H9 (cell line): ENCODE measurements at regions not wholly inside any gene's neighbourhood (a gene's known extent, or its start where the extent isn't known, plus 50 kb on each side); places are given as distances from the start of the nearest gene placed in this dataset.

Source experiments
- DNase-seq: peaks from one replicate; pipeline ENCODE4 v3.0.0-alpha.2; 2017
- H2AFZ ChIP-seq: one replicate; pipeline ENCODE4 v1.6.1; 2013; ENCODE audit warnings: mild to moderate bottlenecking, low read length, control low read depth, moderate library complexity
- H2AK5ac ChIP-seq: 2 replicates; pipeline ENCODE4 v1.6.1; 2013; ENCODE audit warnings: low read length, control low read depth, mixed read lengths; ENCODE audit not compliant: insufficient read length
- H2BK120ac ChIP-seq: one replicate; pipeline ENCODE4 v1.6.1; 2013; ENCODE audit warnings: low read depth, mild to moderate bottlenecking, low read length, control low read depth, inconsistent platforms; ENCODE audit not compliant: poor library complexity, severe bottlenecking
- H2BK12ac ChIP-seq: 2 replicates; pipeline ENCODE4 v1.6.1; 2013; ENCODE audit warnings: low read length, control low read depth, mixed read lengths, low read depth; ENCODE audit not compliant: insufficient read length
- H2BK15ac ChIP-seq: 2 replicates; pipeline ENCODE4 v1.6.1; 2013; ENCODE audit warnings: low read depth, low read length, control low read depth
- H2BK20ac ChIP-seq: one replicate; pipeline ENCODE4 v1.6.1; 2013; ENCODE audit warnings: low read depth, mild to moderate bottlenecking, low read length, control low read depth, inconsistent platforms; ENCODE audit not compliant: poor library complexity, severe bottlenecking
- H2BK5ac ChIP-seq: 2 replicates; pipeline ENCODE4 v1.6.1; 2013; ENCODE audit warnings: low read length, control low read depth, mixed read lengths; ENCODE audit not compliant: insufficient read length
- H3K14ac ChIP-seq: 2 replicates; pipeline ENCODE4 v1.6.1; 2013; ENCODE audit warnings: low read length, control low read depth; ENCODE audit not compliant: insufficient read depth
- H3K18ac ChIP-seq: 2 replicates; pipeline ENCODE4 v1.6.1; 2013; ENCODE audit warnings: low read depth, mild to moderate bottlenecking, mixed read lengths, low read length, control low read depth; ENCODE audit not compliant: insufficient read length
- H3K23ac ChIP-seq: 2 replicates; pipeline ENCODE4 v1.6.1; 2013; ENCODE audit warnings: low read length, control low read depth, mixed read lengths, low read depth; ENCODE audit not compliant: insufficient read length
- H3K23me2 ChIP-seq: 2 replicates; pipeline ENCODE4 v1.6.1; 2013; ENCODE audit warnings: low read depth, mild to moderate bottlenecking, mixed read lengths, low read length, control low read depth; ENCODE audit not compliant: insufficient read length, poor library complexity, severe bottlenecking
- H3K27ac ChIP-seq: 2 replicates; pipeline ENCODE4 v1.5.1; 2013; ENCODE audit warnings: low read length, control low read depth, mixed read lengths, low read depth; ENCODE audit not compliant: insufficient read length
- H3K27me3 ChIP-seq: 2 replicates; pipeline ENCODE4 v1.6.1; 2013; ENCODE audit warnings: low read length, control low read depth, inconsistent platforms; ENCODE audit not compliant: insufficient read depth
- H3K4ac ChIP-seq: 2 replicates; pipeline ENCODE4 v1.6.1; 2013; ENCODE audit warnings: low read depth, mild to moderate bottlenecking, control low read depth, inconsistent platforms, low read length, moderate library complexity
- H3K4me1 ChIP-seq: 2 replicates; pipeline ENCODE4 v1.6.1; 2013; ENCODE audit warnings: low read length, control low read depth, inconsistent platforms; ENCODE audit not compliant: insufficient read depth
- H3K4me2 ChIP-seq: 2 replicates; pipeline ENCODE4 v1.6.1; 2013; ENCODE audit warnings: low read length, control low read depth, mixed read lengths; ENCODE audit not compliant: insufficient read length, insufficient read depth
- H3K56ac ChIP-seq: 2 replicates; pipeline ENCODE4 v1.6.1; 2013; ENCODE audit warnings: low read depth, mild to moderate bottlenecking, mixed read lengths, low read length, control low read depth; ENCODE audit not compliant: insufficient read length
- H3K79me1 ChIP-seq: 2 replicates; pipeline ENCODE4 v1.6.1; 2013; ENCODE audit warnings: low read depth, mild to moderate bottlenecking, moderate library complexity, low read length, control low read depth, inconsistent platforms; ENCODE audit not compliant: insufficient read depth, poor library complexity, severe bottlenecking
- H3K79me2 ChIP-seq: 2 replicates; pipeline ENCODE4 v1.6.1; 2013; ENCODE audit warnings: low read length, control low read depth, inconsistent platforms; ENCODE audit not compliant: insufficient read depth
- H3K9ac ChIP-seq: 2 replicates; pipeline ENCODE4 v1.6.1; 2013; ENCODE audit warnings: low read length, control low read depth, mixed read lengths; ENCODE audit not compliant: insufficient read length; ENCODE audit errors: extremely low read depth
- H3K9me3 ChIP-seq: one replicate; pipeline ENCODE4 v1.6.1; 2013; ENCODE audit warnings: low read depth, low read length, inconsistent platforms; ENCODE audit not compliant: control insufficient read depth
- H3T11ph ChIP-seq: one replicate; pipeline ENCODE4 v1.6.1; 2013; ENCODE audit warnings: mild to moderate bottlenecking, low read length, control low read depth, inconsistent platforms
- H4K20me1 ChIP-seq: one replicate; pipeline ENCODE4 v1.6.1; 2013; ENCODE audit not compliant: control insufficient read depth, insufficient read length, insufficient read depth
- H4K5ac ChIP-seq: 2 replicates; pipeline ENCODE4 v1.6.1; 2013; ENCODE audit warnings: low read depth, mild to moderate bottlenecking, mixed read lengths, low read length, control low read depth; ENCODE audit not compliant: insufficient read length
- H4K8ac ChIP-seq: replicated peaks from 2 replicates; pipeline ENCODE4 v1.6.1; 2013; ENCODE audit warnings: low read length, control low read depth, mixed read lengths, low read depth; ENCODE audit not compliant: insufficient read length
- H4K91ac ChIP-seq: 2 replicates; pipeline ENCODE4 v1.6.1; 2013; ENCODE audit warnings: low read depth, mild to moderate bottlenecking, moderate library complexity, mixed read lengths, low read length, control low read depth; ENCODE audit not compliant: insufficient read length
- H3K27ac Mint-ChIP-seq, 3 experiments: 2 replicates in 2 of 3; 3 replicates in 1 of 3; pipeline ENCODE4 v1.8.0; 2020 to 2021; ENCODE audit warnings: mixed read lengths in 3 of 3, mild to moderate bottlenecking in 1 of 3, moderate library complexity in 1 of 3
- H3K27me3 Mint-ChIP-seq: 2 replicates; pipeline ENCODE4 v1.8.0; 2021; ENCODE audit warnings: low read depth, mild to moderate bottlenecking, moderate library complexity, mixed read lengths
- H3K36me3 Mint-ChIP-seq, 3 experiments: 2 replicates in 2 of 3; 3 replicates in 1 of 3; pipeline ENCODE4 v1.8.0; 2020 to 2021; ENCODE audit warnings: low read depth in 3 of 3, mixed read lengths in 3 of 3; ENCODE audit not compliant: insufficient read depth in 1 of 3
- H3K4me1 Mint-ChIP-seq, 2 experiments: 2 replicates each; pipeline ENCODE4 v1.8.0; 2020; ENCODE audit warnings: mixed read lengths in 2 of 2
- H3K4me3 Mint-ChIP-seq, 2 experiments: 2 replicates in 1 of 2; 3 replicates in 1 of 2; pipeline ENCODE4 v1.8.0; 2020 to 2021; ENCODE audit warnings: mild to moderate bottlenecking in 2 of 2, mixed read lengths in 2 of 2, moderate library complexity in 1 of 2
- H3K9me3 Mint-ChIP-seq, 2 experiments: 2 replicates in 1 of 2; 3 replicates in 1 of 2; pipeline ENCODE4 v1.8.0; 2020; ENCODE audit warnings: mild to moderate bottlenecking in 2 of 2, mixed read lengths in 2 of 2, moderate library complexity in 1 of 2
- CTCF ChIP-seq: fragments of 200-600 bp; sonication (generic); conservative IDR thresholded peaks from 3 replicates; pipeline ENCODE4 v1.8.0; 2021; ENCODE audit warnings: antibody characterized with exemption, mild to moderate bottlenecking
- WGBS: extraction: QIAGEN DNeasy Blood & Tissue Kit; methylation state at CpG from one replicate; pipeline ENCODE4 v1.1.7; 2013; ENCODE audit warnings: missing lambda C conversion rate, low lambda C conversion rate, mixed read lengths; ENCODE audit not compliant: insufficient read length; ENCODE audit errors: extremely low coverage; 5-methylcytosine and 5-hydroxymethylcytosine counted together

- DNase-seq = no peak
- H2BK20ac ChIP-seq = no peak overlapping the region
- Mint-ChIP-seq H3K36me3 (no peaks in the 10 kb centered on the region), H3K27me3 (no peaks in the 10 kb centered on the region), H3K4me3 (no peak overlapping the region), H3K9me3 (no peaks in the 10 kb centered on the region), H3K27ac (no peak overlapping the region), H3K4me1 (no peaks in the 10 kb centered on the region)
- no peak overlapping the region for H3K9ac ChIP-seq
- H3K14ac ChIP-seq = no peak overlapping the region
- H2AFZ ChIP-seq = no peak overlapping the region
- no peak overlapping the region for H3K23ac ChIP-seq
- H4K5ac ChIP-seq = no peak overlapping the region
- no peak overlapping the region for H3T11ph ChIP-seq
- no peak overlapping the region for H3K56ac ChIP-seq
- no peak overlapping the region for H2BK5ac ChIP-seq
- no peak overlapping the region for H4K8ac ChIP-seq
- TF ChIP-seq CTCF = no peak
- no peaks in the 10 kb centered on the region for H3K4me1 ChIP-seq
- H4K20me1 ChIP-seq = no peaks in the 10 kb centered on the region
- H4K91ac ChIP-seq = no peak overlapping the region
- H3K4ac ChIP-seq = no peak overlapping the region
- H3K23me2 ChIP-seq = no peaks in the 10 kb centered on the region
- H3K79me2 ChIP-seq = no peaks in the 10 kb centered on the region
- H3K9me3 ChIP-seq = no peaks in the 10 kb centered on the region
- no peak overlapping the region for H3K4me2 ChIP-seq
- H3K27me3 ChIP-seq = no peaks in the 10 kb centered on the region
- no peak overlapping the region for H2BK120ac ChIP-seq
- no peak overlapping the region for H3K27ac ChIP-seq
- WGBS = no CpG with 5 or more reads among the region's 4 CpGs
- no peak overlapping the region for H3K18ac ChIP-seq
- no peak overlapping the region for H2AK5ac ChIP-seq
- no peaks in the 10 kb centered on the region for H3K79me1 ChIP-seq
- H2BK15ac ChIP-seq = no peak overlapping the region
- no peak overlapping the region for H2BK12ac ChIP-seq
Measured at GRCh38 chr11:23087407-23087806, 227.1 kb upstream of the CCDC179 start.
